ENCODE measurements at regions not wholly inside any gene's neighbourhood (a gene's known extent, or its start where the extent isn't known, plus 50 kb on each side); places are given as distances from the start of the nearest gene placed in this dataset.

GRCh38 chr10:120688928-120689327, 162.2 kb upstream of the WDR11 start (continued):
- TF ChIP-seq CHD7 (IDR thresholded peaks at IDR 0.05; ENCODE audit: insufficient replicate concordance, low read length) (no peak), SP2 (IDR thresholded peaks at IDR 0.05; ENCODE audit: low read length) (no peak), POLR2AphosphoS5 (IDR thresholded peaks at IDR 0.05; ENCODE audit: low read depth, low read length) (no peak), ATF2 (IDR thresholded peaks at IDR 0.05; ENCODE audit: low read length) (no peak), JUND (IDR thresholded peaks at IDR 0.05; ENCODE audit: low read length) (no peak), ASH2L (IDR thresholded peaks at IDR 0.05; ENCODE audit: low read length) (no peak)

All from H1 (cell line).